Cerebellar nuclear complex (tissue), 1 donor: ENCODE measurements at regions not wholly inside any gene's neighbourhood (a gene's known extent, or its start where the extent isn't known, plus 50 kb on each side); places are given as distances from the start of the nearest gene placed in this dataset.
"Not testable (repeated sequence)": the region's sequence is repeated elsewhere in the genome, so short reads cannot be mapped to it uniquely, and the experiment has no call there.

Experiments
- DNase-seq, 2 experiments: peaks; one replicate each; lab custom pipeline; 2025; lab: John Stamatoyannopoulos, UW

DNA sequence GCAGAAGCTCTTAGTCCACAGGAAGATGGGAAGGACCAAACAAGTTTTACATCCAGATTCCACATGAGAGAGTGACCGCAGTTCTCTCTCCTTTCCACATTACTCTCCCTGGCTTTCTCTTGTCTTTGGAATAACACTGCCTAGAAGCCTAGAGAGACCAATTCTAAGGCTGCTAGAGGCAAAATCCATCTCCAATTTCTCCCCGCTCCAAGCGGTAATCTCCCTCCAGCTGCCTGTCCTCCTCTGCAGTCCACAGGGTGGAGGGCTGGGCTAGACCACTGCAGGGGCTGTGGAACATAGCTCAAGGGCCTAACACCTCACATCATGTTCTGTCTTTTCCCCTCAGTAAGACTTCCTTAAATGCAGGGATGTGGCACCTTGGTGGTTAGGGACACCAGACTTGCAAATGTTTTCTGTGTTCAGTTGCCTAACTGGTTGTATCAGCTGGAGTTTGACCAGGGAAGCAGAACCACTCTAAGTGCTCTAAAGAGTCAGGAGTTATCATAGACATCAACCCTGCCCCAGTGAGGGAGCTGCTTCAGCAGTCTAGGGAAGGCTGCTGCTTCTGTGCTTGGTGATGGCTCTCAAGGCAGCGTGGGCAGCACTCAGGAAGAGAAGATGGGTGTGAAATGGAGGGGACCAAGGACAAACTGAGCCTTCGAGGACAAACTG is 423.1 kb downstream of the BCOR start:
- DNase-seq, result no peak

DNA sequence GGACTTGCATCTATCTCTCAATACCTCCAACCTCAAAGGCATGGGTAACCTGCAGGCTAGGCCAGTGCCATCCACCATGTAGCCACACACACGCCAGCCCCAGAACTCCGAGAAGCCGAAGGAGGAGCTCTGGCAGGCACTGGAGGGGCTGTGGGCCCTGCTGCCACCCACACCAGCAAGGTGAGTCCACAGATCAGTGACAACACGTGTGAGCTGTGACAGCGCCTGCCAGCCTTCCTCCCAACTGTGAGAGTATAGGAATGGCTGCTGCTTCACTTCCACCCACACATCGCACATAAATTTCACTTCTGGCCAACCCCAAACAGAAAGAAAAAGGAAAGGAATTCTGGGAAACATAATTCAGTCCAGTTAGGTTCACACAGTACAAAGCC is 422.6 kb downstream of the BCOR start:
- DNase-seq, result no peak

DNA sequence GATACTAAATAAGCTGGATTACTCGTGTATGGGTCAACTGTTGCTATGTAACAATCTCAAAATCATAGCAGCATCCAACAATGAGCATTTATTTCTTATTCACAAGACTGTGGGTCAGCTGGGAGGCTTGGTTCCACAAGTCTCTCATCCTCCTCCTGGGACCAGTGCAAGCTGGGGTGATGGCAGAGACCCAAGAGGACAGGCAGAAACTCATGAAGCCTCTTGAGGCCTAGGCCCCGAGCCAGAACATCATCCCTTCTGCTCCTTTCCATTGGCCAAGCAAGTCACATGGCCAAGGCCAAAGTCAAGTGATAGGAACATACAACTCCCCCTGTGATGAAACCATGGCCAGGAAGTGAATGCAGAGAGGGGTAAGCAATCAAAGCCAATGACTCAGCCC is 422.1 kb downstream of the BCOR start:
- DNase-seq, result no peak

GRCh38 chrX:39676434-39676833 is 421.3 kb downstream of the BCOR start:
- DNase-seq, result no peak

GRCh38 chrX:39677585-39677977 is 420.2 kb downstream of the BCOR start:
- DNase-seq, result no peak

- no peak for DNase-seq
Observed at GRCh38 chrX:39677978-39678791, 419.6 kb downstream of the BCOR start.

DNA sequence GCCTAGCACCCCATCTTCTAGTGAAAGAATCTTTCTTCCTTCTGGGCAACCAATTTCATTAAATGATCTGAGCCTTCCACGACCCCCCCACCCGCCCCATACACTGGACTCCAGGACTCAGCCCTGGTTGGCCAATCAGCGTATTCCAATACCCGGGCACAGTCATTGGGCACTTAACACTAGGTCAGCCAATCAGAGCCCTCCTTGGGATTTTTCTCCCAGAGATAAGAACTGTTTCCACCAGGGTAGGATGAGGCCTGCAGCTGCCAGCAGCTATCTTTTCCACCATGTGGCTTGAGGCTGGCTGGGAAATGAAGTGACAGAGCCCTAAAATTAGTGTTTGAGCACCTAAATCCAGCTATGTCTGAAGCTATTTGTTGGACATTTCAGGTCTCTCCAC is 418.8 kb downstream of the BCOR start:
- no peak for DNase-seq

DNA sequence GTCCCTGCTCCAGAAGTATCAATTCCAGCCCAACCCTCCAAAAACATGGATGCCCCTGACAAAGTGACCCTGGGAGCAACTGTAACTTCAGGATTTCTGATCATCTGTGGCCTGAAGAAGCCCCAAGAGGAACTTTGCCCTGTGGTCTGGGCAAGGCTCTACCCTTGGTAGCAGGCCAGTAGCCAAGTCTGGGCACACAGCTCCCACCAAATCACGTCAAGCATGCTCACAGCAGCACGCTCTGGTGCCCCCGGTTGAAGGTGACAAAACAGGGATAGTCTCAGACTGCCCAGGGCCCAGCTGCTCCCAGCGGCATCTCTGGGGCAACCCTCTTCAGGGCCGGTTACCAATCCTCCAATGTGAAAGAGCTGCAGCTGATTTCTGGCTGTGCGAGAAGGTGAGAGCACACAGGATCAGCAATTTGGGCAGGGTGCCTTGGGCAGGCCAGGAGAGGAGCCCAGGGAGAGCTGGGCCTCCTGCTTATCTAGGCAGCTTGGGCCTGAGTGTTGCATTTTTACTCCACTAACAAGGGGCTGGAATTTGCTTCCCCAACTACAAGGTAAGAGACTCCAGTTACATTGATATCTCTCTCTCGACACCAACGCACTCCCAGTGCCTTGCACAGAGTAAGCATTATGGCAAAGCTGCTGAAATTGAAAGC is 418.1 kb downstream of the BCOR start:
- DNase-seq, result no peak

GRCh38 chrX:39681885-39682284 is 415.9 kb downstream of the BCOR start:
- DNase-seq, result no peak

DNA sequence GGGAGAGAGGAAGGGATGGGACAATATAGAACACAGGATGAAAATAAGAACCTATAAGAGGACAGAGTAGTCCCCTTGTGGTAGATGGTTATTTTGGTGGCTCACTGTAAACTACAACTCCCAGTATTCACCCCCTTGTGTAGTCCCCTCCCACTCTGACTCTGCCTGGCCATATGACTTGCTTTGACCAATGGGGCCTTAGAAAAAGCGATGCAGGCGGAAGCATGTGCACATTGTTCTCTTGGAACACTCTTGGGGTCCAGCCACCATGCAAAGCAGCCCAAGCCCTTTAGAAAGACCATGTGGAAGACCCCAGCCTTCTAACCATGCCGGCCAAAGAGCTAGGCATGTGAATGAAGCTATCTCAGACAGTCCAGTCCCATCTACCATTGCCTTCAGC is 415.0 kb downstream of the BCOR start:
- no peak for DNase-seq

GRCh38 chrX:39688219-39688575 is 409.6 kb downstream of the BCOR start:
- DNase-seq, result no peak

DNA sequence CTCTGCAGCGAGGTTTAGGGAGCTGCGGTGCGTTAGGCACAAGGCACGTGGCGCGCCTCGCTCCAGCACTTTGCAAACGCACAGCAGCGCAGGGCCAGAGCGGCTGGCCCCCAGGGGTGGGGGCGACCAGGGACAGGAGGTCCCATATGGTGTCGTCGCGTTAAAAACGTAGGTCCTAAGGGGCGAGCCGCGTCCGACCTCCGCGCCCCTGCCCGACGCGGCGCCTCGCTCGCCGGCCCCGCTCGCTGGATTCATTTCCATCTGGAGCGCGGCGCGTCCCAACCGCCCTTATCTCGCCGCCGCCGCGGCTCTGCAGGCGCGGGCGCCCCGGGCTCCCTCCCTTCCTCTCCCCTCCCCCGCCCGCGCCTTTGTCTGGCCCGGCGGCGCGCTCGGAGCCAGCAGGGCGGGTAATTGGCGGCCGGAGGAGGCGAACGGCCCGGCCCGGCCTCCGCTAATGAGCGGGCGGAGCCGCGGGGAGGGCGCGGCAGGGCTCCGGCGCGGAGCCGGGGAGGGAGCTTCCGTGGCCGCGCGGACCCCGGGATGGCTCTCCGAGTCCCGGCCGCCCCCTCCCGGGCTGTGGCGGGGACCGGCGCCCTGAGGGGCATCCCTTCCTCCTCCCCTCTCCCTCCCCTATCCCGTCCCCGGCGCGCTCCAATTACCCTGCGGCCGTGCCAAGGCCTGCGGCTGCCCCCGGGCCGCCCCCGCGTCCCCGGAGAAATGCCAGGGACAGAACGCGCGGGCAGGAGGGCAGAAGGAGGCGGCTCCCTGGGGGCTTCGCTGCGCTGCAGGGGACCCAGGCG is 409.0 kb downstream of the BCOR start:
- DNase-seq, result no peak

GRCh38 chrX:39689376-39690104 is 408.2 kb downstream of the BCOR start:
- no peak for DNase-seq

GRCh38 chrX:39690541-39691415 is 407.0 kb downstream of the BCOR start:
- DNase-seq, result no peak

DNA sequence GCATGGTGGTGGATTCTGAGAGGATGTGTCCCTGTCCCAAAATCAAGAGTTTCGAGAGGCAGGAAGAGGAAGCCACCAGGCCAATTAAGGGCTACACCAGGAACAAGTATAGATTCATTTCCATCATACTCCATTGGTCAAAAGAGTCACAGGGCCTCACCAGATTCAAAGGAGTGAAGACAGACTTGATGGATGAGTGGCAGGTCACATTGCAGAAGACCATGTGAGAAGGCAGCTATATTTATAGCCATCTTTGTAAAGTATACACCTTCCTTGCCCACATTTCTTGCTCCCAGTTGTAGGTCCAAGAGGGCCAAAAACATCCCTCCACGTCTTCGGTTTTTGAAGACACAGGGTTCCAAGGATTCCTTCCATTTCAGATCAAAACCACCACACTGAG is 406.0 kb downstream of the BCOR start:
- no peak for DNase-seq

- DNase-seq, result no peak
Observed at GRCh38 chrX:39692796-39693195, 405.0 kb downstream of the BCOR start.

- no peak for DNase-seq
Observed at GRCh38 chrX:39693298-39693697, 404.5 kb downstream of the BCOR start.

DNA sequence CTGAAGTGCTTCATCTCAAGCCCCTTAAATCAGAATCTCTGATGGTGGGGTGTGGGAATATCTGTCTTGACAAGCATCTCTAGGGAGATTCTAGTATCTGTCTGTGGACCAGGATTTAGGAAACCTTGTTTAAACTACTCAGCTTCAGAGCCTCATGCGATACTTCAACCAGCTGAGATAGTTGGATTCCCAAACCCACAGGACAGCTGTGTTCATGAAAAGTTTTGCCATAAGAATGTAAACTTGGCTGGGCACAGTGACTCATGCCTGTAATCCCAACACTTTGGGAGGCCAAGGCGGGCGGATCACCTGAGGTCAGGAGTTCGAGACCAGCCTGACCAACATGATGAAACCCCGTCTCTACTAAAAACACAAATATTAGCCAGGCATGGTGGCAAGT is 395.1 kb downstream of the BCOR start:
- DNase-seq, result not testable (repeated sequence)

GRCh38 chrX:39703307-39703706 is 394.5 kb downstream of the BCOR start:
- DNase-seq, result no peak

- no peak for DNase-seq
Observed at GRCh38 chrX:39704590-39704989, 393.2 kb downstream of the BCOR start.

DNA sequence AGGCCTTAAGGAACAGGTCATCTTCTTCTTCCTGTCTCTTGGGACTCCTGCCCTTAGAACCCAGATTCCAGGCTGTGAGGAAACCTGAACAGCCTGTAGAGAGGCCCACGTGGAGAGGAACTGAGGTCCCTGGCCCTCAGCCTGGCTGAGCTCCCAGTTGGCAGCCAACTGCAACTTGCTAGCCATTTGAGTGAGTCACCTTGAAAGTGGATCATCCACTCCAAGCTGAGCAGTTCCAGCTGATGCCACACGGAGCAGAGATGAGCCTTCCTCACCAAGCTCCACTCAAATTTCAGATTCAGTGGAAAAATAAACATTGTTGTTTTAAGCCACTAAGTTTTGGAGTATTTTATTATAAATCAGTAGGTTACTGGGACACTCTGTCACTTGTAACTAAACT is 392.5 kb downstream of the BCOR start:
- no peak for DNase-seq
